Osteocyte (in vitro differentiated cells): ENCODE measurements at regions not wholly inside any gene's neighbourhood (a gene's known extent, or its start where the extent isn't known, plus 50 kb on each side); places are given as distances from the start of the nearest gene placed in this dataset.

Source experiments
- DNase-seq: peaks from one replicate; pipeline ENCODE4 v3.0.0; 2021; ENCODE audit warnings: mixed read lengths; ENCODE audit not compliant: unreplicated experiment; ENCODE audit errors: extremely low spot score
- H3K27ac Mint-ChIP-seq: one replicate; pipeline ENCODE4 v1.8.0; 2021; ENCODE audit warnings: mild to moderate bottlenecking, mixed read lengths; ENCODE audit not compliant: unreplicated experiment
- H3K27me3 Mint-ChIP-seq: one replicate; pipeline ENCODE4 v1.8.0; 2021; ENCODE audit warnings: mixed read lengths; ENCODE audit not compliant: unreplicated experiment
- H3K36me3 Mint-ChIP-seq: one replicate; pipeline ENCODE4 v1.8.0; 2021; ENCODE audit warnings: mixed read lengths; ENCODE audit not compliant: unreplicated experiment
- H3K4me1 Mint-ChIP-seq: one replicate; pipeline ENCODE4 v1.8.0; 2021; ENCODE audit warnings: mixed read lengths; ENCODE audit not compliant: unreplicated experiment
- H3K4me3 Mint-ChIP-seq: one replicate; pipeline ENCODE4 v1.8.0; 2021; ENCODE audit warnings: mild to moderate bottlenecking, moderate library complexity, mixed read lengths; ENCODE audit not compliant: unreplicated experiment
- H3K9me3 Mint-ChIP-seq: one replicate; pipeline ENCODE4 v1.8.0; 2021; ENCODE audit warnings: mixed read lengths; ENCODE audit not compliant: unreplicated experiment
- TF ChIP-seq, protein P1 (sequence below): fragments of 200-600 bp; sonication (generic); IDR thresholded peaks from 2 replicates; pipeline ENCODE4 v1.5.0; 2021; ENCODE audit warnings: antibody characterized with exemption, mild to moderate bottlenecking, moderate library complexity

DNA sequence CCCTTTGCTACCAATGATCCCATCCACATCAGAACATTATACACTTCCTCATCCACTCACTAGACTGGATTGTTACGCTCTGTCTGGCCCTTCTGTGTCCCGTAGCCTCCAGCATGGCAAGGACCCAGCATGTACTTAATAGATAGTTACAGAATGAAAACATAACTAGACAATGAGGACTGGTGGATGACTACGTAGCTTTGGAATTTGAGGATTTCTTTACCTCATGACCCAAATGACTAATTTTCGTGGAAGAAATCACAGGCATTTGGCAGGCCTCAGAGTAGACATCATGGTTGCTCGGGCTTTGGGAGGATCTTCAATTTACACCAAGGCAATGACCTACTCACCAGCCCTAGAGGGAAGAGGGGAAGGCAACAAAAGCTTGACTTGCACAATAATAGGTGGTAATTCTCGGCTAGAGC is 299.8 kb downstream of the TLE1 start:
- Mint-ChIP-seq H3K9me3 (peaks cover 4% of the 10 kb centered on the region), H3K4me1 (peaks cover 23% of the 10 kb centered on the region), H3K27me3 (no peaks in the 10 kb centered on the region), H3K4me3 (no peak overlapping the region), H3K27ac (peak overlapping the region; percentile 72), H3K36me3 (no peaks in the 10 kb centered on the region)
- TF ChIP-seq, protein P1, sequence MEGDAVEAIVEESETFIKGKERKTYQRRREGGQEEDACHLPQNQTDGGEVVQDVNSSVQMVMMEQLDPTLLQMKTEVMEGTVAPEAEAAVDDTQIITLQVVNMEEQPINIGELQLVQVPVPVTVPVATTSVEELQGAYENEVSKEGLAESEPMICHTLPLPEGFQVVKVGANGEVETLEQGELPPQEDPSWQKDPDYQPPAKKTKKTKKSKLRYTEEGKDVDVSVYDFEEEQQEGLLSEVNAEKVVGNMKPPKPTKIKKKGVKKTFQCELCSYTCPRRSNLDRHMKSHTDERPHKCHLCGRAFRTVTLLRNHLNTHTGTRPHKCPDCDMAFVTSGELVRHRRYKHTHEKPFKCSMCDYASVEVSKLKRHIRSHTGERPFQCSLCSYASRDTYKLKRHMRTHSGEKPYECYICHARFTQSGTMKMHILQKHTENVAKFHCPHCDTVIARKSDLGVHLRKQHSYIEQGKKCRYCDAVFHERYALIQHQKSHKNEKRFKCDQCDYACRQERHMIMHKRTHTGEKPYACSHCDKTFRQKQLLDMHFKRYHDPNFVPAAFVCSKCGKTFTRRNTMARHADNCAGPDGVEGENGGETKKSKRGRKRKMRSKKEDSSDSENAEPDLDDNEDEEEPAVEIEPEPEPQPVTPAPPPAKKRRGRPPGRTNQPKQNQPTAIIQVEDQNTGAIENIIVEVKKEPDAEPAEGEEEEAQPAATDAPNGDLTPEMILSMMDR = no peak
- DNase-seq = no peak

DNA sequence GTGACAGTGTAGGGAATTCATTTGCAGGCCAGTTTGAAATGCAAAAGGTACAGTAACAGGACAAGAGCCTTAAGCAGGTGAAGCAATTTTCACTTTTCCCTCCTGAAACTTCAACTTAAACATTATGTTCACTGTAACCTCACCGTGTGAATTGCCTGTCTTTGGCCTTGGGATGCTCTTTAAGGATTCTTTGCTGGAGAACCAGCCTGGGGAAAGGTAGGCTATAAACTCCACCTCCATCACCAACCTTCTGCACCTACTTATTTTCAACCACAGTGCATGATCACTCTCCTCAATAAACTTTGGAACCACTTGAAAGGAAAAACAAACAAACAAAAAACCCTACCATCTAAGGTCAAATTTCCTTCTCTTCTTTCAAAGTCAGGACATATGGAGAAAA is 300.5 kb downstream of the TLE1 start:
- no peak overlapping the region for H3K27ac Mint-ChIP-seq
- no peak overlapping the region for H3K4me3 Mint-ChIP-seq
- H3K4me1 Mint-ChIP-seq = peaks cover 16% of the 10 kb centered on the region
- TF ChIP-seq, protein P1 = no peak
- no peaks in the 10 kb centered on the region for H3K36me3 Mint-ChIP-seq
- H3K9me3 Mint-ChIP-seq = peaks cover 4% of the 10 kb centered on the region
- no peak for DNase-seq
- H3K27me3 Mint-ChIP-seq = no peaks in the 10 kb centered on the region

DNA sequence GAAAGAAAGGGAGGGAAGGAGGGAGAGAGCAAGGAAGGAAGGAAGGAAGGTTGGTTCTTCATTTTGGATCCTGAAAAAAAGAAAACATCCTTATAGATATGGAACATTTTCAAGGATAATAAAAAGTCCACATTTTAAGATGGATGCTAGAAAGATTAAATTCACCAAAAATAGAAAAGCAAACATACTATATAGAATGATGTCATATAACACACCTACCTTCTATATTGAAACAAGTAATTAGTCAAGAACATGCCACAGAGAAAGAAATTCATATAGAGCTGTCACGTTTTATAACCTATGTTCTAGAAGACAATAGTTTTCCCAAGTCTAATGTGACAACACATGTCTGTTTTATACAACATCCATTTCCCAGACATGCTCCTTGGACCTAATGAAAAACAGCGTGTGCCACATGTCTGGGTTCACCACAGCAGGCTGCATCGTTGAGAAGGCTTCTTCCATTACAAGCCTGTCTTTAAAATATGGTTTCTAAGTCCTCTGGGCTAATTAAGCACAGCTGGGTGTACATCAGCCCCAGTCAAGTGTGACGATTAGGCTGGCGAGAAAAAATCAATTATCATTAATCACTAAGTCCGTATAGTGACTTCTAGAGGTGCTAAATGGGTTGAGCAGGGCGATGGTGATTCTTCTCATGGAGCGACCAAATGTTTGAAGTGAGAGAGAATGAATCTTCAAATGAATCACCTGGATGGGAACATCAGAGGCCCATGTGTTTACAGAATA is 301.8 kb downstream of the TLE1 start:
- Mint-ChIP-seq H3K4me3 (no peak overlapping the region), H3K9me3 (peaks cover 1% of the 10 kb centered on the region), H3K27ac (no peak overlapping the region), H3K4me1 (peaks cover 16% of the 10 kb centered on the region), H3K36me3 (no peaks in the 10 kb centered on the region), H3K27me3 (no peaks in the 10 kb centered on the region)
- no peak for DNase-seq
- TF ChIP-seq, protein P1 = no peak

DNA sequence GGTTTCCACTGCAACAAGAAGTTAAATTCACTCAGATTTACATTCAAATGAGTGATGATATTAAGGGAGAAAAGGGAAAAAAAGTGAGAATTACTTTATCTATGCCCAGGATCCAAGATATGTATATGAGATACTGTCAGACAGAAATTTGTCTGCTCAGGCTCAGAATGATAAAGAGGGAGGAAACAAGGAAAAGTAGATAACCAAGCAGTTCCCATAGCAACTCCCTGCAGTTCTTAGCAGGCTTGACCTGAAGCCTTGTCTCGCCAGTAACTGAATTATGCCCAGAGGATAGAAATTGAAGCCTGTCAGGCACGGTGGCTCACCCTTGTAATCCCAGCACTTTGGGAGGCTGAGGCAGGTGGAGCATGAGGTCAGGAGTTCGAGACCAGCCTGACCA is 304.4 kb downstream of the TLE1 start:
- H3K36me3 Mint-ChIP-seq = no peaks in the 10 kb centered on the region
- no peak for DNase-seq
- TF ChIP-seq, protein P1 = no peak
- H3K9me3 Mint-ChIP-seq = no peaks in the 10 kb centered on the region
- H3K4me1 Mint-ChIP-seq = peaks cover 18% of the 10 kb centered on the region
- H3K27me3 Mint-ChIP-seq = no peaks in the 10 kb centered on the region
- no peak overlapping the region for H3K4me3 Mint-ChIP-seq
- no peak overlapping the region for H3K27ac Mint-ChIP-seq

DNA sequence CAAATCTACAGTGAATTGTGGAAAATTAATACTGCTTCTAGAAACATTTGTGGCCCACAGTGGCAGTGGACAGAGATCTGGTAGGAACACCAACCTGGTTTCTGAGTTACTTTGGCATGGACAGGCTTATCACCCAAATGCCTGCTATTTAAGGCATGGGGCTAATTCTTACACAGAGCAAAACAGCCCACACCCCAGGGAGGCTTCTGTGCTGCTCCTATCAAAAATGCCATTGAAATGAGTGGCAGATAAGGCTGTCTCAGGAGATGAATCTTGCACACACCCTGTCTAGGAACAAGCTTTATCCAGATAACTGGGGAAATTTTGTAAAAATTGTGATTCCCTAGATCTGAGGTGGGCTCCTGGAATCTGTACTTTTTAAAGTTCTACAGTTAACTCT is 307.1 kb downstream of the TLE1 start:
- TF ChIP-seq, protein P1 = no peak
- DNase-seq = no peak
- Mint-ChIP-seq H3K27me3 (no peaks in the 10 kb centered on the region), H3K27ac (no peak overlapping the region), H3K36me3 (no peaks in the 10 kb centered on the region), H3K4me1 (peaks cover 6% of the 10 kb centered on the region), H3K9me3 (no peaks in the 10 kb centered on the region), H3K4me3 (no peak overlapping the region)
